DND-41 (cell line): ENCODE measurements at regions not wholly inside any gene's neighbourhood (a gene's known extent, or its start where the extent isn't known, plus 50 kb on each side); places are given as distances from the start of the nearest gene placed in this dataset.

Source experiments
- CTCF ChIP-seq: IDR thresholded peaks from 2 replicates; pipeline ENCODE4 v1.5.1; 2012; ENCODE audit warnings: borderline replicate concordance, low read length, moderate library complexity, mild to moderate bottlenecking; ENCODE audit not compliant: poor library complexity, severe bottlenecking; ENCODE audit errors: extremely low read depth
- EZH2 ChIP-seq: IDR thresholded peaks from 3 replicates; pipeline ENCODE4 v1.6.1; 2012; ENCODE audit warnings: borderline replicate concordance, low read depth, mild to moderate bottlenecking, moderate library complexity, low read length, inconsistent platforms; ENCODE audit not compliant: severe bottlenecking

- no peak for TF ChIP-seq CTCF
- no peak for TF ChIP-seq EZH2
These were observed 128.5 kb downstream of the PHETA1 start for GRCh38 chr12:111240374-111240773.
